Liver (tissue), 8 donors: ENCODE measurements at regions not wholly inside any gene's neighbourhood (a gene's known extent, or its start where the extent isn't known, plus 50 kb on each side); places are given as distances from the start of the nearest gene placed in this dataset.

Experiments
- DNase-seq: peaks from one replicate; pipeline ENCODE4 v3.0.0-alpha.2; 2017; ENCODE audit warnings: low spot score
- H3K27ac ChIP-seq, 2 donors: one replicate each; pipeline ENCODE4 v1.7.0; 2013; ENCODE audit warnings: inconsistent platforms in 2 of 2, low read length in 2 of 2, control low read depth in 1 of 2, low read depth in 1 of 2, mild to moderate bottlenecking in 1 of 2
- H3K27me3 ChIP-seq, 4 donors: one replicate each; pipeline versions ENCODE4 v1.6.1 to v1.7.0; 2013; ENCODE audit warnings: low read length in 3 of 4, inconsistent platforms in 1 of 4, mild to moderate bottlenecking in 1 of 4, moderate library complexity in 1 of 4; ENCODE audit not compliant: control insufficient read depth in 4 of 4, insufficient read depth in 4 of 4
- H3K36me3 ChIP-seq, 4 donors: one replicate each; pipeline versions ENCODE4 v1.6.1 to v1.7.0; 2013; ENCODE audit warnings: low read length in 3 of 4, mild to moderate bottlenecking in 3 of 4, low read depth in 1 of 4, moderate library complexity in 1 of 4; ENCODE audit not compliant: control insufficient read depth in 4 of 4, insufficient read depth in 3 of 4
- H3K4me1 ChIP-seq, 4 donors: one replicate each; pipeline versions ENCODE4 v1.6.1 to v1.7.0; 2013; ENCODE audit warnings: low read length in 3 of 4, mild to moderate bottlenecking in 3 of 4, moderate library complexity in 1 of 4; ENCODE audit not compliant: control insufficient read depth in 4 of 4, insufficient read depth in 4 of 4
- H3K4me3 ChIP-seq, 3 donors: one replicate each; pipeline versions ENCODE4 v1.6.1 to v1.7.0; 2013; ENCODE audit warnings: low read length in 3 of 3, control low read depth in 1 of 3, low read depth in 1 of 3, mild to moderate bottlenecking in 1 of 3
- H3K9ac ChIP-seq, 2 donors: one replicate each; pipeline ENCODE4 v1.7.0; 2013; ENCODE audit warnings: low read length in 2 of 2, mild to moderate bottlenecking in 2 of 2, moderate library complexity in 2 of 2, control low read depth in 1 of 2, low read depth in 1 of 2
- H3K9me3 ChIP-seq, 4 donors: one replicate each; pipeline versions ENCODE4 v1.6.1 to v1.7.0; 2013; ENCODE audit warnings: low read length in 3 of 4; ENCODE audit not compliant: control insufficient read depth in 4 of 4
- EGR1 ChIP-seq, 2 donors: IDR thresholded peaks; 2 replicates each; pipeline ENCODE4 v1.6.1; 2016 to 2018; ENCODE audit warnings: antibody characterized with exemption in 2 of 2, low read depth in 2 of 2
- FOXA1 ChIP-seq: IDR thresholded peaks from 2 replicates; pipeline ENCODE4 v1.6.1; 2016; ENCODE audit warnings: antibody characterized with exemption
- FOXA2 ChIP-seq: IDR thresholded peaks from 2 replicates; pipeline ENCODE4 v1.6.1; 2016; ENCODE audit warnings: antibody characterized with exemption
- GABPA ChIP-seq, 2 donors: IDR thresholded peaks in 1 of 2; conservative IDR thresholded peaks in 1 of 2; 2 replicates each; pipeline ENCODE4 v1.6.1; 2016; ENCODE audit warnings: antibody characterized with exemption in 2 of 2, mild to moderate bottlenecking in 1 of 2, moderate library complexity in 1 of 2
- HNF4A ChIP-seq, 2 donors: conservative IDR thresholded peaks; 2 replicates each; pipeline ENCODE4 v1.6.1; 2016; ENCODE audit warnings: antibody characterized with exemption in 2 of 2, mild to moderate bottlenecking in 2 of 2
- HNF4G ChIP-seq: IDR thresholded peaks from 2 replicates; pipeline ENCODE4 v1.6.1; 2016; ENCODE audit warnings: antibody characterized with exemption
- JUND ChIP-seq, 2 donors: IDR thresholded peaks; 2 replicates each; pipeline ENCODE4 v1.6.1; 2016; ENCODE audit warnings: antibody characterized with exemption in 2 of 2
- NR2F2 ChIP-seq: IDR thresholded peaks from 2 replicates; pipeline ENCODE4 v1.6.1; 2016; ENCODE audit warnings: antibody characterized with exemption
- RAD21 ChIP-seq, 2 donors: IDR thresholded peaks; 2 replicates each; pipeline ENCODE4 v1.6.1; 2016; ENCODE audit warnings: antibody characterized with exemption in 2 of 2, mild to moderate bottlenecking in 2 of 2
- RXRA ChIP-seq, 2 donors: IDR thresholded peaks; 2 replicates each; pipeline ENCODE4 v1.6.1; 2017 to 2018; ENCODE audit warnings: antibody characterized with exemption in 2 of 2, mild to moderate bottlenecking in 1 of 2
- SP1 ChIP-seq: IDR thresholded peaks from 2 replicates; pipeline ENCODE4 v1.6.1; 2018; ENCODE audit warnings: antibody characterized with exemption, mild to moderate bottlenecking
- TAF1 ChIP-seq: conservative IDR thresholded peaks from 2 replicates; pipeline ENCODE4 v1.6.1; 2016; ENCODE audit warnings: antibody characterized with exemption, mild to moderate bottlenecking
- YY1 ChIP-seq: IDR thresholded peaks from 2 replicates; pipeline ENCODE4 v1.6.1; 2016; ENCODE audit warnings: antibody characterized with exemption, mild to moderate bottlenecking
- WGBS: extraction: QIAGEN DNeasy Blood & Tissue Kit; methylation state at CpG from one replicate; pipeline ENCODE4 v1.1.7; 2013; 5-methylcytosine and 5-hydroxymethylcytosine counted together
- TF ChIP-seq, protein P1 (sequence below): IDR thresholded peaks from 2 replicates; pipeline ENCODE4 v1.6.1; 2016; ENCODE audit warnings: antibody characterized with exemption
- TF ChIP-seq, protein P2 (sequence below): fragments of 150-350 bp; IDR thresholded peaks from 2 replicates; pipeline ENCODE4 v1.5.1; 2017; ENCODE audit warnings: improper control_type of control experiment, low read depth, low read length; ENCODE audit not compliant: missing input control
- TF ChIP-seq, protein P3 (sequence below): IDR thresholded peaks from 2 replicates; pipeline ENCODE4 v1.6.1; 2016; ENCODE audit warnings: antibody characterized with exemption
- TF ChIP-seq, protein P4 (sequence below): IDR thresholded peaks from 2 replicates; pipeline ENCODE4 v1.6.1; 2016; ENCODE audit warnings: antibody characterized with exemption
- TF ChIP-seq, protein P5 (sequence below): IDR thresholded peaks from 2 replicates; pipeline ENCODE4 v1.6.1; 2016; ENCODE audit warnings: antibody characterized with exemption, mild to moderate bottlenecking
- donor health status: healthy.
- donor health status: healthy.
- donor health status: healthy.
- donor health status: healthy.
- donor health status: healthy.

DNA sequence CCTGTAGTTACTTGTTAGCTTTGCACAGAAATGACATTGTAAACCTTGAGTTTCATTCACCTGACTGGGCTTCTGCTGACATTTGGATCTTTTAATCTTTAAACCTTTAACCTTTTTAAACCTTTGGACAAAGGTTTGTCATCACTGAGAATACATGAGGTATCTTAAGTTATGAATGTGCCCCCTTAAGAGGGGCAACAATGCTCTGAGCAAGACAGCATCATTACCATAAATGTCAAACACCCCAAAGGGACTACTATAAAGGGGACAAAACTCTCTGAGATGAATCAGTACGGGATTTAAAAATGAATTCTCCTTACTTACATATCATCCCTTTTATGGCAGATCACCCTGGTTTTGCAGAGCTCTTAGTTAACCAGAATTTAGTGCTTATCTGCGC, 203.3 kb downstream of the COG6 start:
- 72% methylated on average over 2 of the region's 2 CpGs for WGBS
- H3K9ac ChIP-seq = no peak overlapping the region
- TF ChIP-seq HNF4G (no peak), RXRA (IDR thresholded peaks at IDR 0.05) (no peak), EGR1 (IDR thresholded peaks at IDR 0.05; ENCODE audit: low read depth in 2 of 2) (no peak), GABPA (IDR thresholded peaks at IDR 0.05 in 1 of 2, conservative IDR thresholded peaks at IDR 0.05 in 1 of 2) (no peak), TAF1 (no peak), FOXA2 (no peak), HNF4A (conservative IDR thresholded peaks at IDR 0.05) (no peak), YY1 (no peak), SP1 (no peak), FOXA1 (no peak), JUND (IDR thresholded peaks at IDR 0.05) (no peak), NR2F2 (no peak), RAD21 (IDR thresholded peaks at IDR 0.05) (no peak)
- TF ChIP-seq, protein P1, sequence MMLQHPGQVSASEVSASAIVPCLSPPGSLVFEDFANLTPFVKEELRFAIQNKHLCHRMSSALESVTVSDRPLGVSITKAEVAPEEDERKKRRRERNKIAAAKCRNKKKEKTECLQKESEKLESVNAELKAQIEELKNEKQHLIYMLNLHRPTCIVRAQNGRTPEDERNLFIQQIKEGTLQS = no peak
- TF ChIP-seq, protein P2, sequence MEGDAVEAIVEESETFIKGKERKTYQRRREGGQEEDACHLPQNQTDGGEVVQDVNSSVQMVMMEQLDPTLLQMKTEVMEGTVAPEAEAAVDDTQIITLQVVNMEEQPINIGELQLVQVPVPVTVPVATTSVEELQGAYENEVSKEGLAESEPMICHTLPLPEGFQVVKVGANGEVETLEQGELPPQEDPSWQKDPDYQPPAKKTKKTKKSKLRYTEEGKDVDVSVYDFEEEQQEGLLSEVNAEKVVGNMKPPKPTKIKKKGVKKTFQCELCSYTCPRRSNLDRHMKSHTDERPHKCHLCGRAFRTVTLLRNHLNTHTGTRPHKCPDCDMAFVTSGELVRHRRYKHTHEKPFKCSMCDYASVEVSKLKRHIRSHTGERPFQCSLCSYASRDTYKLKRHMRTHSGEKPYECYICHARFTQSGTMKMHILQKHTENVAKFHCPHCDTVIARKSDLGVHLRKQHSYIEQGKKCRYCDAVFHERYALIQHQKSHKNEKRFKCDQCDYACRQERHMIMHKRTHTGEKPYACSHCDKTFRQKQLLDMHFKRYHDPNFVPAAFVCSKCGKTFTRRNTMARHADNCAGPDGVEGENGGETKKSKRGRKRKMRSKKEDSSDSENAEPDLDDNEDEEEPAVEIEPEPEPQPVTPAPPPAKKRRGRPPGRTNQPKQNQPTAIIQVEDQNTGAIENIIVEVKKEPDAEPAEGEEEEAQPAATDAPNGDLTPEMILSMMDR = no peak
- TF ChIP-seq, protein P3, sequence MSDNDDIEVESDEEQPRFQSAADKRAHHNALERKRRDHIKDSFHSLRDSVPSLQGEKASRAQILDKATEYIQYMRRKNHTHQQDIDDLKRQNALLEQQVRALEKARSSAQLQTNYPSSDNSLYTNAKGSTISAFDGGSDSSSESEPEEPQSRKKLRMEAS = no peak
- TF ChIP-seq, protein P4, sequence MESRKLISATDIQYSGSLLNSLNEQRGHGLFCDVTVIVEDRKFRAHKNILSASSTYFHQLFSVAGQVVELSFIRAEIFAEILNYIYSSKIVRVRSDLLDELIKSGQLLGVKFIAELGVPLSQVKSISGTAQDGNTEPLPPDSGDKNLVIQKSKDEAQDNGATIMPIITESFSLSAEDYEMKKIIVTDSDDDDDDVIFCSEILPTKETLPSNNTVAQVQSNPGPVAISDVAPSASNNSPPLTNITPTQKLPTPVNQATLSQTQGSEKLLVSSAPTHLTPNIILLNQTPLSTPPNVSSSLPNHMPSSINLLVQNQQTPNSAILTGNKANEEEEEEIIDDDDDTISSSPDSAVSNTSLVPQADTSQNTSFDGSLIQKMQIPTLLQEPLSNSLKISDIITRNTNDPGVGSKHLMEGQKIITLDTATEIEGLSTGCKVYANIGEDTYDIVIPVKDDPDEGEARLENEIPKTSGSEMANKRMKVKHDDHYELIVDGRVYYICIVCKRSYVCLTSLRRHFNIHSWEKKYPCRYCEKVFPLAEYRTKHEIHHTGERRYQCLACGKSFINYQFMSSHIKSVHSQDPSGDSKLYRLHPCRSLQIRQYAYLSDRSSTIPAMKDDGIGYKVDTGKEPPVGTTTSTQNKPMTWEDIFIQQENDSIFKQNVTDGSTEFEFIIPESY = no peak
- TF ChIP-seq, protein P5, sequence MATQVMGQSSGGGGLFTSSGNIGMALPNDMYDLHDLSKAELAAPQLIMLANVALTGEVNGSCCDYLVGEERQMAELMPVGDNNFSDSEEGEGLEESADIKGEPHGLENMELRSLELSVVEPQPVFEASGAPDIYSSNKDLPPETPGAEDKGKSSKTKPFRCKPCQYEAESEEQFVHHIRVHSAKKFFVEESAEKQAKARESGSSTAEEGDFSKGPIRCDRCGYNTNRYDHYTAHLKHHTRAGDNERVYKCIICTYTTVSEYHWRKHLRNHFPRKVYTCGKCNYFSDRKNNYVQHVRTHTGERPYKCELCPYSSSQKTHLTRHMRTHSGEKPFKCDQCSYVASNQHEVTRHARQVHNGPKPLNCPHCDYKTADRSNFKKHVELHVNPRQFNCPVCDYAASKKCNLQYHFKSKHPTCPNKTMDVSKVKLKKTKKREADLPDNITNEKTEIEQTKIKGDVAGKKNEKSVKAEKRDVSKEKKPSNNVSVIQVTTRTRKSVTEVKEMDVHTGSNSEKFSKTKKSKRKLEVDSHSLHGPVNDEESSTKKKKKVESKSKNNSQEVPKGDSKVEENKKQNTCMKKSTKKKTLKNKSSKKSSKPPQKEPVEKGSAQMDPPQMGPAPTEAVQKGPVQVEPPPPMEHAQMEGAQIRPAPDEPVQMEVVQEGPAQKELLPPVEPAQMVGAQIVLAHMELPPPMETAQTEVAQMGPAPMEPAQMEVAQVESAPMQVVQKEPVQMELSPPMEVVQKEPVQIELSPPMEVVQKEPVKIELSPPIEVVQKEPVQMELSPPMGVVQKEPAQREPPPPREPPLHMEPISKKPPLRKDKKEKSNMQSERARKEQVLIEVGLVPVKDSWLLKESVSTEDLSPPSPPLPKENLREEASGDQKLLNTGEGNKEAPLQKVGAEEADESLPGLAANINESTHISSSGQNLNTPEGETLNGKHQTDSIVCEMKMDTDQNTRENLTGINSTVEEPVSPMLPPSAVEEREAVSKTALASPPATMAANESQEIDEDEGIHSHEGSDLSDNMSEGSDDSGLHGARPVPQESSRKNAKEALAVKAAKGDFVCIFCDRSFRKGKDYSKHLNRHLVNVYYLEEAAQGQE = no peak
- no peak overlapping the region for H3K27ac ChIP-seq
- H3K36me3 ChIP-seq = no peaks in the 10 kb centered on the region
- peaks cover 0 to 9% (median 0%) of the 10 kb centered on the region in 4 donors for H3K27me3 ChIP-seq
- no peak for DNase-seq
- H3K4me3 ChIP-seq = no peak overlapping the region
- no peaks in the 10 kb centered on the region for H3K9me3 ChIP-seq
- H3K4me1 ChIP-seq = no peaks in the 10 kb centered on the region
